Upper lobe of right lung (tissue), 1 donor: ENCODE measurements at regions not wholly inside any gene's neighbourhood (a gene's known extent, or its start where the extent isn't known, plus 50 kb on each side); places are given as distances from the start of the nearest gene placed in this dataset.

Experiments
- ATAC-seq: fragments of 200-7000 bp; cut with Tn5 transposase; one replicate; pipeline ENCODE4 v1.9.1; 2020; ENCODE audit warnings: mild to moderate bottlenecking, moderate library complexity
- DNase-seq: peaks from one replicate; pipeline ENCODE4 v3.0.0-alpha.2; 2020
- H3K27ac ChIP-seq: fragments of 200-600 bp; one replicate; pipeline ENCODE4 v1.8.0; 2022
- H3K27me3 ChIP-seq: fragments of 200-600 bp; one replicate; pipeline ENCODE4 v1.8.0; 2022; ENCODE audit warnings: mild to moderate bottlenecking
- H3K36me3 ChIP-seq: fragments of 200-600 bp; one replicate; pipeline ENCODE4 v1.8.0; 2022
- H3K4me1 ChIP-seq: fragments of 200-600 bp; one replicate; pipeline ENCODE4 v1.8.0; 2022
- H3K4me3 ChIP-seq: fragments of 200-600 bp; one replicate; pipeline ENCODE4 v1.8.0; 2022; ENCODE audit warnings: mild to moderate bottlenecking
- H3K9me3 ChIP-seq: fragments of 200-600 bp; one replicate; pipeline ENCODE4 v1.8.0; 2022
- intact Hi-C: fragments of 100-400 bp; cut with DNase I; formaldehyde crosslinking; loops from one replicate; pipeline ENCODE4 v1.11.0; 2022
- TF ChIP-seq, protein P1 (sequence below): fragments of 200-600 bp; IDR thresholded peaks from one replicate; pipeline ENCODE4 v1.8.0; 2022; ENCODE audit warnings: antibody characterized with exemption
- donor health status: DM: no; HTN: yes; CAD: no; lungs with severe emphysema.

- Histone ChIP-seq H3K4me1 (no peaks in the 10 kb centered on the region), H3K27me3 (peaks cover 9% of the 10 kb centered on the region), H3K27ac (no peak overlapping the region), H3K4me3 (no peak overlapping the region), H3K36me3 (no peaks in the 10 kb centered on the region), H3K9me3 (no peaks in the 10 kb centered on the region)
- intact Hi-C loops, result no loop called here
- no peak for ATAC-seq
- TF ChIP-seq, protein P1, sequence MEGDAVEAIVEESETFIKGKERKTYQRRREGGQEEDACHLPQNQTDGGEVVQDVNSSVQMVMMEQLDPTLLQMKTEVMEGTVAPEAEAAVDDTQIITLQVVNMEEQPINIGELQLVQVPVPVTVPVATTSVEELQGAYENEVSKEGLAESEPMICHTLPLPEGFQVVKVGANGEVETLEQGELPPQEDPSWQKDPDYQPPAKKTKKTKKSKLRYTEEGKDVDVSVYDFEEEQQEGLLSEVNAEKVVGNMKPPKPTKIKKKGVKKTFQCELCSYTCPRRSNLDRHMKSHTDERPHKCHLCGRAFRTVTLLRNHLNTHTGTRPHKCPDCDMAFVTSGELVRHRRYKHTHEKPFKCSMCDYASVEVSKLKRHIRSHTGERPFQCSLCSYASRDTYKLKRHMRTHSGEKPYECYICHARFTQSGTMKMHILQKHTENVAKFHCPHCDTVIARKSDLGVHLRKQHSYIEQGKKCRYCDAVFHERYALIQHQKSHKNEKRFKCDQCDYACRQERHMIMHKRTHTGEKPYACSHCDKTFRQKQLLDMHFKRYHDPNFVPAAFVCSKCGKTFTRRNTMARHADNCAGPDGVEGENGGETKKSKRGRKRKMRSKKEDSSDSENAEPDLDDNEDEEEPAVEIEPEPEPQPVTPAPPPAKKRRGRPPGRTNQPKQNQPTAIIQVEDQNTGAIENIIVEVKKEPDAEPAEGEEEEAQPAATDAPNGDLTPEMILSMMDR, result no peak
- DNase-seq, result peak; percentile 54
Observed at GRCh38 chr20:48096957-48097890, 311.9 kb upstream of the SULF2 start.

DNA sequence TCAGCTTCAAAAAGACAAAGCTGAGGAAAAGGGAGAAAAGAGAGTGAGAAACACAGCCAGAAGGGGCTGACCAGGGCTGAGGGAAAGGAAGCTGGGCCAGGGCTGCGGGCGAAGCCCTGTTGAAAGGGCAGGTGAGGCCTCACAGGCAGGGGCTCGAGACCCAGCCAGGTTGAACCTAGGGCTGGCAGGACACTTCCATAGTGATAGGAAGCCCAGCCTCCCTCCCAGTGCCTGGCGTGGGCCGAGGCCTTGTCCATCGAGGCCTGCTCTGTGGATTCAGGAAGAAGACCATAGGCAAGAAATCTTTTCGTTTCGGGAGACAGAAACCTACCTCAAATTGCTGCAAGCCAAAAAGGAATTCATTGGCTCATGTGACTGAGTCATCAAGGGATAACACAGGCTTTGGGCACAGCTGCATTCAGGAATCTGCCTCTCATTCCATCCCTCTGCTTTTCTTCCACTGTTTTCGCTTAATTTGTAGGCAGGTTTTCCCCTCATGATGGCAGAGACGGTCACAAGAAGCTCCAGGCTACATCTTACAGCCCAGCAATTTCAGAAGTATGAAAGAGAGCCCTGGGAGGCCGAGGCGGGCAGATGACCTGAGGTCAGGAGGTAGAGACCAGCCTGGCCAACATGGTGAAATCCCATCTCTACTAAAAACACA lies 311.1 kb upstream of the SULF2 start:
- no peak for ATAC-seq
- H3K36me3 ChIP-seq, result no peaks in the 10 kb centered on the region
- DNase-seq, result peak; percentile 39
- TF ChIP-seq, protein P1, result no peak
- no peaks in the 10 kb centered on the region for H3K9me3 ChIP-seq
- H3K4me1 ChIP-seq, result no peaks in the 10 kb centered on the region
- no peak overlapping the region for H3K27ac ChIP-seq
- no peak overlapping the region for H3K4me3 ChIP-seq
- intact Hi-C loops, result no loop called here
- H3K27me3 ChIP-seq, result peaks cover 9% of the 10 kb centered on the region

- intact Hi-C loops, result no loop called here
- no peak overlapping the region for H3K4me3 ChIP-seq
- H3K4me1 ChIP-seq, result no peaks in the 10 kb centered on the region
- no peaks in the 10 kb centered on the region for H3K9me3 ChIP-seq
- TF ChIP-seq, protein P1, result no peak
- no peak overlapping the region for H3K27ac ChIP-seq
- DNase-seq (no peak), ATAC-seq (no peak)
- no peaks in the 10 kb centered on the region for H3K36me3 ChIP-seq
- peaks cover 17% of the 10 kb centered on the region for H3K27me3 ChIP-seq
Observed at GRCh38 chr20:48094944-48095343, 309.7 kb upstream of the SULF2 start.

GRCh38 chr20:48094196-48094749 lies 309.0 kb upstream of the SULF2 start:
- Histone ChIP-seq H3K4me1 (no peaks in the 10 kb centered on the region), H3K27me3 (peaks cover 17% of the 10 kb centered on the region), H3K9me3 (no peaks in the 10 kb centered on the region), H3K4me3 (no peak overlapping the region), H3K27ac (no peak overlapping the region), H3K36me3 (no peaks in the 10 kb centered on the region)
- TF ChIP-seq, protein P1, result no peak
- intact Hi-C loops, result no loop called here
- DNase-seq (no peak), ATAC-seq (no peak)

DNA sequence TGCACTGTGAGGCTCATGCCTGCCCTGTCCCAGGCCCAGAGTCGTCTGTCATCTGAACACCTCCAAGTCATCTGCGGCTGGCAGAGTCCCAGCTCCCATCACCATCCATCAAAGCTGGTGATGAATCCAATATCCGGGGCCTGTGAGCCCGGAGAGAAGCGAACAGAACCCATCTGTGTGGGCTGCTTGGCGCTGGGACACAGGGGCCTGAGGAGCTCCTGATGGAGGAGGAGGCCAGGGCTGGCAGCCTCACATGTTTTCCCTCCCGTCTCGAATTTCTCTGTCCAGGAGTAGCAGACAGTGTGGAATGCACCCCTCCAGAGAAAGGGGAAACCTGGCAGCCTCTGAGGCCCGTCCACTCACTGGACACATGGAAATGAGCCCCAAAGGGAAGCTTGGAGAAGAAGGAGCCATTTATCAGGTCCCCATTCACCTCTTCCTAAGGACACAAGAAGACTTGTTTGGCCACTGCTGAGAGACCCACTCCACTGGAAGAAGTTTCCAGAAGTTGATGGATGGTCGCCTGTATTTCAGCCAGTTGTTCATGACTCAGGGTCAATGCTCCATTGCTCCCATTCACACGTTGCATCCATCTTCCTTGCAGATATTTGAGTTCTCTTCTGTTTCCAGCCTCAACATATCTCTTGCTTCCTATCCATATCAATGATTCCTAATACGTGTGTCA lies 307.5 kb upstream of the SULF2 start:
- no peaks in the 10 kb centered on the region for H3K9me3 ChIP-seq
- DNase-seq (peak; percentile 55), ATAC-seq (no peak)
- intact Hi-C loops, result no loop called here
- no peak overlapping the region for H3K27ac ChIP-seq
- peaks cover 17% of the 10 kb centered on the region for H3K27me3 ChIP-seq
- H3K4me3 ChIP-seq, result no peak overlapping the region
- H3K4me1 ChIP-seq, result no peaks in the 10 kb centered on the region
- H3K36me3 ChIP-seq, result no peaks in the 10 kb centered on the region
- TF ChIP-seq, protein P1, result no peak
